ENCODE measurements at regions not wholly inside any gene's neighbourhood (a gene's known extent, or its start where the extent isn't known, plus 50 kb on each side); places are given as distances from the start of the nearest gene placed in this dataset.

GRCh38 chr2:149651229-149651628, 63.7 kb upstream of the MMADHC start:
- Histone ChIP-seq H3K4me3 (ENCODE audit: low read depth, low read length) (no peak overlapping the region), H3K14ac (ENCODE audit: low read length) (no peak overlapping the region), H3K4ac (ENCODE audit: low read depth, low read length) (no peak overlapping the region), H3K27me3 (ENCODE audit: insufficient read depth, low read length) (no peaks in the 10 kb centered on the region), H4K91ac (ENCODE audit: low read depth, low read length) (no peak overlapping the region), H2AFZ (ENCODE audit: insufficient read depth, low read length, poor library complexity) (no peak overlapping the region), H3K4me1 (ENCODE audit: control insufficient read depth in 1 of 2, insufficient read depth in 2 of 2, low read length in 2 of 2) (peaks cover 4 to 9% of the 10 kb centered on the region in 2 experiments), H3K79me1 (ENCODE audit: low read length) (peaks cover 2% of the 10 kb centered on the region), H3K9me3 (ENCODE audit: insufficient read depth, low read depth, low read length) (peaks cover 3% of the 10 kb centered on the region), H2BK12ac (ENCODE audit: low read length) (no peak overlapping the region), H3K18ac (ENCODE audit: low read length) (no peak overlapping the region), H3K9ac (ENCODE audit: low read length) (no peak overlapping the region), H2BK5ac (ENCODE audit: low read depth, low read length, poor library complexity) (no peak overlapping the region), H3K23ac (ENCODE audit: low read length) (no peak overlapping the region), H3K36me3 (ENCODE audit: control insufficient read depth in 1 of 2, insufficient read depth in 2 of 2, low read length in 2 of 2) (no peaks in the 10 kb centered on the region), H3K27ac (ENCODE audit: low read depth, low read length) (no peak overlapping the region), H3K4me2 (ENCODE audit: low read length) (no peak overlapping the region), H3K79me2 (ENCODE audit: control insufficient read depth, insufficient read depth, low read length, poor library complexity) (peaks cover 1% of the 10 kb centered on the region), H4K8ac (ENCODE audit: low read depth, low read length) (no peak overlapping the region), H2AK5ac (ENCODE audit: low read length) (no peak overlapping the region), H4K12ac (ENCODE audit: low read depth, low read length) (no peak overlapping the region), H2BK120ac (ENCODE audit: insufficient read depth, low read length, poor library complexity) (no peak overlapping the region)
- no CpG with 5 or more reads among the region's 6 CpGs for WGBS (ENCODE audit: extremely low coverage, insufficient coverage, insufficient read length)
- no peak for DNase-seq

DNA sequence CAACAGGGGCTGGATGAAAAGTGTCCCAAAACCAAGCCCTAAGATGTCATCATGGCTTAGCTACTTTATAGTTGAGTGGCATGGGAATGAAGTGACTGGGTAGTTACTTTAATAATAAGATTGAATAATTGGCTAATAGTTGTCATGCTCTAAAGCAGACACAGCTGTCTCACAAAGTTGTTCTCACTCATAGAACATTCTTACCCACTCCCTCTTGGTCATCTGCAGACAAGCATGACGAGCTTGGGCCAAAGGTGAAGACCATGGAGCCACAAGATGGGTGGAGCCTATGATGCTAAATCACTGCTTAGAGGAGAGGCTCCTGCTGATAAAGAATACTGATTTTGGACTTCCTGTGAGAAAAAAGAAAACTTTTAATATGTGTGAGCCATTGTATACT, 62.4 kb upstream of the MMADHC start:
- Histone ChIP-seq H3K79me2 (ENCODE audit: control insufficient read depth, insufficient read depth, low read length, poor library complexity) (peaks cover 1% of the 10 kb centered on the region), H3K18ac (ENCODE audit: low read length) (no peak overlapping the region), H3K9ac (ENCODE audit: low read length) (no peak overlapping the region), H3K23ac (ENCODE audit: low read length) (no peak overlapping the region), H2BK12ac (ENCODE audit: low read length) (no peak overlapping the region), H3K4me3 (ENCODE audit: low read depth, low read length) (no peak overlapping the region), H4K91ac (ENCODE audit: low read depth, low read length) (no peak overlapping the region), H3K79me1 (ENCODE audit: low read length) (peaks cover 2% of the 10 kb centered on the region), H3K4ac (ENCODE audit: low read depth, low read length) (no peak overlapping the region), H3K27me3 (ENCODE audit: insufficient read depth, low read length) (no peaks in the 10 kb centered on the region), H4K8ac (ENCODE audit: low read depth, low read length) (no peak overlapping the region), H3K9me3 (ENCODE audit: insufficient read depth, low read depth, low read length) (peaks cover 3% of the 10 kb centered on the region), H2BK5ac (ENCODE audit: low read depth, low read length, poor library complexity) (no peak overlapping the region), H3K4me2 (ENCODE audit: low read length) (no peak overlapping the region), H2AFZ (ENCODE audit: insufficient read depth, low read length, poor library complexity) (no peak overlapping the region), H4K12ac (ENCODE audit: low read depth, low read length) (no peak overlapping the region), H2BK120ac (ENCODE audit: insufficient read depth, low read length, poor library complexity) (no peak overlapping the region), H3K4me1 (ENCODE audit: control insufficient read depth in 1 of 2, insufficient read depth in 2 of 2, low read length in 2 of 2) (peaks cover 4 to 9% of the 10 kb centered on the region in 2 experiments), H3K36me3 (ENCODE audit: control insufficient read depth in 1 of 2, insufficient read depth in 2 of 2, low read length in 2 of 2) (no peaks in the 10 kb centered on the region), H3K14ac (ENCODE audit: low read length) (no peak overlapping the region), H2AK5ac (ENCODE audit: low read length) (no peak overlapping the region), H3K27ac (ENCODE audit: low read depth, low read length) (peak overlapping the region; percentile 33)
- DNase-seq, result no peak
- no CpG with 5 or more reads among the region's 1 CpG for WGBS (ENCODE audit: extremely low coverage, insufficient coverage, insufficient read length)

DNA sequence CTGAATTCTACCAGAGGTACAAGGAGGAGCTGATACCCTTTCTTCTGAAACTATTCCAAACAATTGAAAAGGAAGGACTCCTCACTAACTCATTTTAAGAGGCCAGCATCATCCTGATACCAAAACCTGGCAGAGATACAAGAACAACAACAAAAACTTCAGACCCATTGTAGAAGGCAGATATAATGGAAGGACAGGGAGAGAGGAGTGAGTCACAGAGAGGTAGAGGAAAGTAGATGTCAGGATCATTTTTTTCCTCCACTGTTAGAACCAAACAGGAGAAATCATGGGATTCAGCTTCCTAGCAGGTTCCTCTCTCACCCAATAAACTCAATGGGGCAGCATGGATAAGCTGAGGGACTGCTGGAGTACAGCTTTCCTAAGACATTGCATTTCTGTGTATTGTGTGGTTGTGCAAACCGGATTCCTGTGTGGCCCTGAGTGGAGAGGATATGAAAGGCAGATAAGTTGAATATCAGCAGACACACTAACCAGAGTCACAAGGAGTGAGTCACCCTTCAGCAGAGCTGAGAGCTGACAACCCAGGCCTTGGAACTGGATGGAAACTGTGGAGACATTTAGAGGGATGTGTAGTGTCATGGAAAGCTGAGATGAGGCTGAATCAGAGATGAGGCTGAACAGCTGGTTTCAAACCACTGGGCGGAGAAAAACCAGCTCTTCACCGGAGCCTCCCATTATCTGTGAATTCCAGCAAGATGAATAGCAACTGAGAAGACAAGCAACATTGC, 60.9 kb upstream of the MMADHC start:
- Histone ChIP-seq H3K27ac (ENCODE audit: low read depth, low read length) (peak overlapping the region; percentile 91), H2BK5ac (ENCODE audit: low read depth, low read length, poor library complexity) (no peak overlapping the region), H3K4ac (ENCODE audit: low read depth, low read length) (no peak overlapping the region), H2BK12ac (ENCODE audit: low read length) (no peak overlapping the region), H3K9me3 (ENCODE audit: insufficient read depth, low read depth, low read length) (peaks cover 3% of the 10 kb centered on the region), H4K91ac (ENCODE audit: low read depth, low read length) (no peak overlapping the region), H2AFZ (ENCODE audit: insufficient read depth, low read length, poor library complexity) (no peak overlapping the region), H3K4me2 (ENCODE audit: low read length) (no peak overlapping the region), H3K4me1 (ENCODE audit: control insufficient read depth in 1 of 2, insufficient read depth in 2 of 2, low read length in 2 of 2) (peaks cover 4 to 6% of the 10 kb centered on the region in 2 experiments), H4K8ac (ENCODE audit: low read depth, low read length) (no peak overlapping the region), H3K14ac (ENCODE audit: low read length) (no peak overlapping the region), H3K79me1 (ENCODE audit: low read length) (peaks cover 2% of the 10 kb centered on the region), H3K23ac (ENCODE audit: low read length) (no peak overlapping the region), H3K18ac (ENCODE audit: low read length) (no peak overlapping the region), H2BK120ac (ENCODE audit: insufficient read depth, low read length, poor library complexity) (peak overlapping the region; percentile 14), H3K9ac (ENCODE audit: low read length) (no peak overlapping the region), H3K4me3 (ENCODE audit: low read depth, low read length) (no peak overlapping the region), H3K27me3 (ENCODE audit: insufficient read depth, low read length) (no peaks in the 10 kb centered on the region), H3K79me2 (ENCODE audit: control insufficient read depth, insufficient read depth, low read length, poor library complexity) (peaks cover 1% of the 10 kb centered on the region), H3K36me3 (ENCODE audit: control insufficient read depth in 1 of 2, insufficient read depth in 2 of 2, low read length in 2 of 2) (no peaks in the 10 kb centered on the region), H2AK5ac (ENCODE audit: low read length) (no peak overlapping the region), H4K12ac (ENCODE audit: low read depth, low read length) (no peak overlapping the region)
- no CpG with 5 or more reads among the region's 3 CpGs for WGBS (ENCODE audit: extremely low coverage, insufficient coverage, insufficient read length)
- DNase-seq, result peak; percentile 85 to 87

DNA sequence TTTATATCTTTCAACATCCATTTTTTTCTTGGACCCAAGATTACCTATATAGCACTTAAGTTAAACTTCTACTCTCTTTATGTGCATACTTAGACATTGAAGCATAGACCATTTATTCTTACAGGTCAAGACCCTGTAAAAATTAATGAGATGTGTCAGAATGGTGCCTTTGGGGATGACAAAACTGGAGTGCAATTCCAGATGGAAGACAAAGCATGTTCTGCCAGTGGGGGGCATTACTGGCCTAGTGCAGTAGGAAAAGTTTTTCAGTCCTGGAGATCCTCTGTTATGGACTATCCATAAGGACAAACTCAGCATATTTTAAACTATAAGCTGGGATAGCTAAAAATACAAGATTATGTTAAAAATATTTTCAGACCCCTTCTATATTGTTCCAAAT, 57.8 kb upstream of the MMADHC start:
- no peak overlapping the region for H3K27ac ChIP-seq (ENCODE audit: low read depth, low read length)

More for the DNA sequence above, 57.8 kb upstream of the MMADHC start:
- Histone ChIP-seq H4K91ac (ENCODE audit: low read depth, low read length) (no peak overlapping the region), H3K36me3 (ENCODE audit: control insufficient read depth in 1 of 2, insufficient read depth in 2 of 2, low read length in 2 of 2) (no peaks in the 10 kb centered on the region), H2BK5ac (ENCODE audit: low read depth, low read length, poor library complexity) (no peak overlapping the region), H3K79me2 (ENCODE audit: control insufficient read depth, insufficient read depth, low read length, poor library complexity) (peaks cover 1% of the 10 kb centered on the region), H3K79me1 (ENCODE audit: low read length) (peaks cover 2% of the 10 kb centered on the region), H3K4me3 (ENCODE audit: low read depth, low read length) (no peak overlapping the region), H2AK5ac (ENCODE audit: low read length) (no peak overlapping the region), H3K4ac (ENCODE audit: low read depth, low read length) (no peak overlapping the region), H2AFZ (ENCODE audit: insufficient read depth, low read length, poor library complexity) (no peak overlapping the region), H3K4me2 (ENCODE audit: low read length) (no peak overlapping the region), H3K27me3 (ENCODE audit: insufficient read depth, low read length) (no peaks in the 10 kb centered on the region), H3K18ac (ENCODE audit: low read length) (no peak overlapping the region), H2BK12ac (ENCODE audit: low read length) (no peak overlapping the region), H3K4me1 (ENCODE audit: control insufficient read depth in 1 of 2, insufficient read depth in 2 of 2, low read length in 2 of 2) (peaks cover 4 to 5% of the 10 kb centered on the region in 2 experiments), H3K9me3 (ENCODE audit: insufficient read depth, low read depth, low read length) (peaks cover 2% of the 10 kb centered on the region), H3K9ac (ENCODE audit: low read length) (no peak overlapping the region), H3K23ac (ENCODE audit: low read length) (no peak overlapping the region), H4K8ac (ENCODE audit: low read depth, low read length) (no peak overlapping the region), H3K14ac (ENCODE audit: low read length) (no peak overlapping the region), H4K12ac (ENCODE audit: low read depth, low read length) (no peak overlapping the region), H2BK120ac (ENCODE audit: insufficient read depth, low read length, poor library complexity) (no peak overlapping the region)
- DNase-seq, result no peak
